HepG2 (cell line): ENCODE measurements at regions not wholly inside any gene's neighbourhood (a gene's known extent, or its start where the extent isn't known, plus 50 kb on each side); places are given as distances from the start of the nearest gene placed in this dataset.

ENCODE experiments used
- BATF2 ChIP-seq: sonication (generic); formaldehyde crosslinking; IDR thresholded peaks from 2 replicates; pipeline ENCODE4 v1.8.0; 2022; ENCODE audit warnings: mild to moderate bottlenecking, missing genetic modification reagents, moderate library complexity
- DMTF1 ChIP-seq: sonication (generic); formaldehyde crosslinking; IDR thresholded peaks from 2 replicates; pipeline ENCODE4 v1.4.0; 2020; ENCODE audit warnings: mild to moderate bottlenecking, missing genetic modification reagents
- DR1 ChIP-seq: sonication (generic); formaldehyde crosslinking; IDR thresholded peaks from 2 replicates; pipeline ENCODE4 v1.8.0; 2021; ENCODE audit warnings: mild to moderate bottlenecking, missing genetic modification reagents, inconsistent platforms
- DRAP1 ChIP-seq: IDR thresholded peaks from 2 replicates; pipeline ENCODE4 v1.6.1; 2016; ENCODE audit warnings: missing genetic modification reagents, missing compliant biosample characterization
- FOXP1 ChIP-seq, 2 experiments: fragments of 450-650 bp in 1 of 2; IDR thresholded peaks; 2 replicates each; pipeline ENCODE4 v1.6.1; 2017 to 2018; ENCODE audit warnings: antibody characterized with exemption in 1 of 2
- GATAD1 ChIP-seq: IDR thresholded peaks from 2 replicates; pipeline ENCODE4 v1.6.1; 2016; ENCODE audit warnings: missing genetic modification reagents, missing compliant biosample characterization
- HMG20B ChIP-seq: conservative IDR thresholded peaks from 2 replicates; pipeline ENCODE4 v1.6.1; 2016; ENCODE audit warnings: missing genetic modification reagents, missing compliant biosample characterization
- KDM2A ChIP-seq: sonication (generic); formaldehyde crosslinking; IDR thresholded peaks from 2 replicates; pipeline ENCODE4 v1.4.0; 2020; ENCODE audit warnings: low read depth, missing genetic modification reagents, borderline replicate concordance
- KDM5B ChIP-seq: sonication (generic); formaldehyde crosslinking; IDR thresholded peaks from 2 replicates; pipeline ENCODE4 v1.4.0; 2020; ENCODE audit warnings: missing genetic modification reagents, mild to moderate bottlenecking, borderline replicate concordance
- KLF9 ChIP-seq: IDR thresholded peaks from 2 replicates; pipeline ENCODE4 v1.6.1; 2016; ENCODE audit warnings: low read depth
- MLLT10 ChIP-seq: sonication (generic); formaldehyde crosslinking; IDR thresholded peaks from 2 replicates; pipeline ENCODE4 v1.4.0; 2020; ENCODE audit warnings: missing genetic modification reagents
- NFIB ChIP-seq: sonication (generic); formaldehyde crosslinking; IDR thresholded peaks from 2 replicates; pipeline ENCODE4 v1.9.0; 2021; ENCODE audit warnings: missing genetic modification reagents, mild to moderate bottlenecking, borderline replicate concordance
- PCBP1 ChIP-seq: fragments of 200-400 bp; formaldehyde crosslinking; IDR thresholded peaks from 2 replicates; pipeline ENCODE4 v1.6.1; 2017; ENCODE audit warnings: mild to moderate bottlenecking, low read depth, low read length, borderline replicate concordance
- RFX1 ChIP-seq: fragments of 450-650 bp; IDR thresholded peaks from 2 replicates; pipeline ENCODE4 v1.6.1; 2017
- SALL1 ChIP-seq: sonication (generic); formaldehyde crosslinking; IDR thresholded peaks from 2 replicates; pipeline ENCODE4 v1.8.0; 2022; ENCODE audit warnings: mild to moderate bottlenecking, missing genetic modification reagents
- SMAD1 ChIP-seq: sonication (generic); formaldehyde crosslinking; IDR thresholded peaks from 2 replicates; pipeline ENCODE4 v1.4.0; 2020; ENCODE audit warnings: missing genetic modification reagents, low read depth, mild to moderate bottlenecking, borderline replicate concordance
- TBP ChIP-seq: sonication (generic); formaldehyde crosslinking; IDR thresholded peaks from 2 replicates; pipeline ENCODE4 v1.5.0; 2020; ENCODE audit warnings: missing genetic modification reagents
- TSC22D2 ChIP-seq: sonication (generic); formaldehyde crosslinking; IDR thresholded peaks from 2 replicates; pipeline ENCODE4 v1.5.1; 2020; ENCODE audit warnings: missing genetic modification reagents, mild to moderate bottlenecking, borderline replicate concordance
- ZBTB25 ChIP-seq: IDR thresholded peaks from 2 replicates; pipeline ENCODE4 v1.6.1; 2018; ENCODE audit warnings: missing genetic modification reagents
- ZBTB44 ChIP-seq: sonication (generic); formaldehyde crosslinking; IDR thresholded peaks from 2 replicates; pipeline ENCODE4 v1.4.0; 2020; ENCODE audit warnings: missing genetic modification reagents
- ZFAT ChIP-seq: sonication (generic); formaldehyde crosslinking; conservative IDR thresholded peaks from 2 replicates; pipeline ENCODE4 v1.8.1; 2023; ENCODE audit warnings: missing genetic modification reagents, inconsistent platforms
- ZFP36 ChIP-seq: fragments of 150-350 bp; IDR thresholded peaks from 2 replicates; pipeline ENCODE4 v1.6.1; 2018; ENCODE audit warnings: borderline replicate concordance, low read length, low read depth; ENCODE audit not compliant: partially characterized antibody
- ZNF530 ChIP-seq: sonication (generic); formaldehyde crosslinking; IDR thresholded peaks from 2 replicates; pipeline ENCODE4 v1.5.0; 2020; ENCODE audit warnings: low read depth, mild to moderate bottlenecking, missing genetic modification reagents
- ZNF773 ChIP-seq: sonication (generic); formaldehyde crosslinking; IDR thresholded peaks from 2 replicates; pipeline ENCODE4 v1.4.0; 2020; ENCODE audit warnings: missing genetic modification reagents, borderline replicate concordance
- ZNF781 ChIP-seq: sonication (generic); formaldehyde crosslinking; IDR thresholded peaks from 2 replicates; pipeline ENCODE4 v1.5.1; 2020; ENCODE audit warnings: borderline replicate concordance, mild to moderate bottlenecking, missing genetic modification reagents; ENCODE audit errors: not compliant biosample characterization

GRCh38 chr2:8119782-8120505, 561.9 kb upstream of the ID2 start (continued):
- TF ChIP-seq PCBP1 = no peak
- TF ChIP-seq DR1 (CRISPR knock-in tag) = no peak
- TF ChIP-seq TBP (CRISPR knock-in tag) = no peak
- TF ChIP-seq ZFP36 = no peak
- TF ChIP-seq GATAD1 (CRISPR knock-in tag) = peak; percentile 67
- no peak for TF ChIP-seq BATF2 (CRISPR knock-in tag)
- TF ChIP-seq DRAP1 = no peak; the same call in 1 of the 2 replicates
- TF ChIP-seq KDM5B (CRISPR knock-in tag) = no peak
- peak; percentile 53; the same call in 1 of the 2 replicates for TF ChIP-seq HMG20B
- TF ChIP-seq ZNF781 (CRISPR knock-in tag) = peak; percentile 32
- 0 out of 2 replicates have a peak, but pooled peaks have one; percentile 4 for TF ChIP-seq KLF9
- no peak for TF ChIP-seq MLLT10
- TF ChIP-seq ZNF530 (CRISPR knock-in tag) = no peak
- 0 out of 2 replicates have a peak, but pooled peaks have one; percentile 29 for TF ChIP-seq KDM2A (CRISPR knock-in tag)
- no peak for TF ChIP-seq ZNF773 (CRISPR knock-in tag)
- TF ChIP-seq NFIB (CRISPR knock-in tag) = no peak
- no peak for TF ChIP-seq DMTF1 (CRISPR knock-in tag)
- peak; percentile 70 for TF ChIP-seq ZBTB25 (CRISPR knock-in tag)
- no peak for TF ChIP-seq RFX1
- TF ChIP-seq SMAD1 (CRISPR knock-in tag) = no peak
- TF ChIP-seq FOXP1 (IDR thresholded peaks at IDR 0.05) = no peak
- peak; percentile 81 for TF ChIP-seq FOXP1 (CRISPR knock-in tag; IDR thresholded peaks at IDR 0.05)
- no peak for TF ChIP-seq TSC22D2 (CRISPR knock-in tag)
- TF ChIP-seq ZBTB44 (CRISPR knock-in tag) = no peak
- TF ChIP-seq ZFAT (CRISPR knock-in tag) = no peak
- TF ChIP-seq SALL1 (CRISPR knock-in tag) = peak; percentile 95
